ENCODE measurements at regions not wholly inside any gene's neighbourhood (a gene's known extent, or its start where the extent isn't known, plus 50 kb on each side); places are given as distances from the start of the nearest gene placed in this dataset.

DNA sequence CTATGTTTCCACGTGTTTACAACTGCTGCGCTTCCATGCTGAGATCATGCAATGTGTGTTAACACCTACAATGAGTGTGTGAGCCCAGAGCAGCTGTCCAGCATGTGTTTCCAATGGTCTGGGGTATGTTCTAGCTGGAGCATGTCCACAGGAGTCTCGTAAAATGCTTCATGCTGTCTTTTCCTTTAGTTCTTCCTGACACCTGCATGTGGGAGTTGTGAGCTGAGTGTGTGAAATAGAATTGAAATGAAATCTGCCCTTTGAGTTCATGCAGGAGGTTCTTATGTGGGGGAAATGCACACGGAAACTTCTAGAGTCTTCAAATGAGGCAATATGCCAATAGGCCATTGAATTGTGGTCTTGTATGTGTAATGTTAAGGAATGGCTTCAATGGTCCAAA, 205.1 kb downstream of the RND3 start:
- DNase-seq (ENCODE audit: low read depth, low spot score): no peak
- TF ChIP-seq, protein P1, sequence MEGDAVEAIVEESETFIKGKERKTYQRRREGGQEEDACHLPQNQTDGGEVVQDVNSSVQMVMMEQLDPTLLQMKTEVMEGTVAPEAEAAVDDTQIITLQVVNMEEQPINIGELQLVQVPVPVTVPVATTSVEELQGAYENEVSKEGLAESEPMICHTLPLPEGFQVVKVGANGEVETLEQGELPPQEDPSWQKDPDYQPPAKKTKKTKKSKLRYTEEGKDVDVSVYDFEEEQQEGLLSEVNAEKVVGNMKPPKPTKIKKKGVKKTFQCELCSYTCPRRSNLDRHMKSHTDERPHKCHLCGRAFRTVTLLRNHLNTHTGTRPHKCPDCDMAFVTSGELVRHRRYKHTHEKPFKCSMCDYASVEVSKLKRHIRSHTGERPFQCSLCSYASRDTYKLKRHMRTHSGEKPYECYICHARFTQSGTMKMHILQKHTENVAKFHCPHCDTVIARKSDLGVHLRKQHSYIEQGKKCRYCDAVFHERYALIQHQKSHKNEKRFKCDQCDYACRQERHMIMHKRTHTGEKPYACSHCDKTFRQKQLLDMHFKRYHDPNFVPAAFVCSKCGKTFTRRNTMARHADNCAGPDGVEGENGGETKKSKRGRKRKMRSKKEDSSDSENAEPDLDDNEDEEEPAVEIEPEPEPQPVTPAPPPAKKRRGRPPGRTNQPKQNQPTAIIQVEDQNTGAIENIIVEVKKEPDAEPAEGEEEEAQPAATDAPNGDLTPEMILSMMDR (conservative IDR thresholded peaks at IDR 0.05): no peak
- Mint-ChIP-seq H3K9me3 (peaks cover 12% of the 10 kb centered on the region), H3K27ac (ENCODE audit: unreplicated experiment) (no peak overlapping the region), H3K4me1 (peaks cover 25% of the 10 kb centered on the region), H3K4me3 (no peak overlapping the region), H3K27me3 (ENCODE audit: low read depth) (no peaks in the 10 kb centered on the region), H3K36me3 (ENCODE audit: low read depth) (peaks cover 8% of the 10 kb centered on the region)

DNA sequence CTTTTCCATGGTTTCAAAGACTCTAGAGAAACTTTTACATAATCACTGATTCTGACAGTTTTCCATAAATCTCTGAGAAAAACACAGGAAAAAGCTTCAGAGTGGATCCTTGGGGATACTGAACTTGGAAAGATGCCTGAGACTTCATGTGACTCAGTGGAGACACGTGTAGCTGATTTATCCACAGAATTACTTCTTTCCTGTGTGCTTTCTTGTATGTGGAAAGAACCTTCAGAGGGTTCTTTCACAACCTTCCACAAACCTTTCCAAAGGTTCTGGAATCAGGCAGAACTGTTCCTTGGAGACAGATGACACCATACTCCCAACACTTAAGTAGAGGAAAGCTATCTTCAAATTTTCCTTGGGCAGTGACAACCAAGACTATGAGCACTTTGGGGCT, 207.2 kb downstream of the RND3 start:
- TF ChIP-seq, protein P1 (conservative IDR thresholded peaks at IDR 0.05): no peak
- no peak for DNase-seq (ENCODE audit: low read depth, low spot score)
- Mint-ChIP-seq H3K27ac (ENCODE audit: unreplicated experiment) (no peak overlapping the region), H3K4me3 (no peak overlapping the region), H3K36me3 (ENCODE audit: low read depth) (peaks cover 16% of the 10 kb centered on the region), H3K27me3 (ENCODE audit: low read depth) (no peaks in the 10 kb centered on the region), H3K4me1 (peaks cover 21% of the 10 kb centered on the region), H3K9me3 (peaks cover 20% of the 10 kb centered on the region)

DNA sequence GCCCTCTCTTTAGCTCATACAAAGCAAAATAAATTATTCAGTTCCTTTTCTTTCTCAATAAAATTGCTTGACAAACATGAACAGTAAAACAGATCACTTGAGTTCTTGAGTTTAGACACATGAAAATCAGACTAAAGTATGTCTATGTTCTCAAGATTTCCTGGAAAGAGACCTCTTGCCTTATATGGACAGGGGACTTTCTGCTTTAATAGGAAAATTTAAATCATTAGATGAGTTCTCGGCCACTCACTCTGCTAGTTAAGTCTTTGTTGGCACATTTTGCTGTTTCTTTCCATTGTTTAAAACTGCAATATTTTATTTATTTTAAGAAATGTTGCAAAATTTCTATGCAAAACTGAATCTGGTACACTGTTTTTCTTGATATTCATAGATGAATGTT, 207.8 kb downstream of the RND3 start:
- Mint-ChIP-seq H3K27me3 (ENCODE audit: low read depth) (no peaks in the 10 kb centered on the region), H3K27ac (ENCODE audit: unreplicated experiment) (no peak overlapping the region), H3K9me3 (peaks cover 18% of the 10 kb centered on the region), H3K4me3 (no peak overlapping the region), H3K36me3 (ENCODE audit: low read depth) (peaks cover 16% of the 10 kb centered on the region), H3K4me1 (peaks cover 21% of the 10 kb centered on the region)
- DNase-seq (ENCODE audit: low read depth, low spot score): no peak
- TF ChIP-seq, protein P1 (conservative IDR thresholded peaks at IDR 0.05): no peak

DNA sequence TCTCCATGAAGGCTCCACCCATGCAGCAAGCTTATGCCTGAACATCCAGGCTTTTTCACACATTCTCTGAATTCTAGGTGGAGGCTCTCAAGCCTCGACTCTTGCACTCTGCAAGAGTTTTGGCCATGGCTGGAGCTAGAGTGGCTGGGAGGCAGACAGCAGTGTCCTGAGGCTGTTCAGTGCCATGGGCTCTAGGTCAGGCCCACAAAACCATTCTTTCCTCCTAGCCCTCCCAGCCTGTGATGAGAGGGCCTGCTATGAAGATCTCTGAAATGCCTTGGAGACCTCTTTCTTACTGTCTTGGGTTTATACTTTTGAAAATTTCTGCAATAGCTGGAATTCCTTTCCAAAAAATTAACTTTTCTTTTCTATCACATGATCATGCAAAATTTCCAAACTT, 210.7 kb downstream of the RND3 start:
- Mint-ChIP-seq H3K27me3 (ENCODE audit: low read depth) (no peaks in the 10 kb centered on the region), H3K9me3 (peaks cover 14% of the 10 kb centered on the region), H3K27ac (ENCODE audit: unreplicated experiment) (no peak overlapping the region), H3K36me3 (ENCODE audit: low read depth) (peaks cover 16% of the 10 kb centered on the region), H3K4me3 (no peak overlapping the region), H3K4me1 (peaks cover 6% of the 10 kb centered on the region)
- DNase-seq (ENCODE audit: low read depth, low spot score): no peak
- TF ChIP-seq, protein P1 (conservative IDR thresholded peaks at IDR 0.05): no peak

DNA sequence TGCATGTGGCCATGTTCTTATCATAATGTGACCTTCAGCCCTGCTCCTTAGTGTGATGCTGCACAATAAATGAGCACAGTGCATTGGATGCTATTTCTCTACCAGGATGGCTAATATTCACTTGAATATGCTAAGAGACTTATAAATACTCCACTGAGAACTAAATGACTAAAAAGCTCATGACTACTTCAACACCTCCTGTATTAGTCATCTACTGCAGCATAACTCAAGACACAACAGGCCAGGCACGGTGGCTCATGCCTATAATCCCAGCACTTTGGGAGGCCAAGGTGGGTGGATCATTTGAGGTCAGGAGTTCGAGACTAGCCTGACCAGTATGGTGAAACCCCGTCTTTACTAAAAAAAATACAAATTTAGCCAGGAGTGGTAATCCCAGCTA, 213.4 kb downstream of the RND3 start:
- no peak overlapping the region for H3K27ac Mint-ChIP-seq (ENCODE audit: unreplicated experiment)
- no peaks in the 10 kb centered on the region for H3K27me3 Mint-ChIP-seq (ENCODE audit: low read depth)
- peaks cover 12% of the 10 kb centered on the region for H3K36me3 Mint-ChIP-seq (ENCODE audit: low read depth)
- H3K4me3 Mint-ChIP-seq: no peak overlapping the region
- no peak for DNase-seq (ENCODE audit: low read depth, low spot score)
- peaks cover 6% of the 10 kb centered on the region for H3K4me1 Mint-ChIP-seq
- TF ChIP-seq, protein P1 (conservative IDR thresholded peaks at IDR 0.05): no peak
- H3K9me3 Mint-ChIP-seq: peaks cover 12% of the 10 kb centered on the region
